SH-SY5Y (cell line): ENCODE measurements at regions not wholly inside any gene's neighbourhood (a gene's known extent, or its start where the extent isn't known, plus 50 kb on each side); places are given as distances from the start of the nearest gene placed in this dataset.

Experiments used
- GATA2 ChIP-seq: IDR thresholded peaks from 2 replicates; pipeline ENCODE4 v1.6.1; 2011; ENCODE audit warnings: mild to moderate bottlenecking, low read depth, low read length
- GATA3 ChIP-seq: IDR thresholded peaks from 2 replicates; pipeline ENCODE4 v1.6.1; 2011; ENCODE audit warnings: low read depth, mild to moderate bottlenecking, low read length, moderate library complexity

- TF ChIP-seq GATA2 (no peak), GATA3 (no peak)
These were observed 84.4 kb downstream of the ADRB2 start for GRCh38 chr5:148910686-148911361.

- no peak for TF ChIP-seq GATA3
- no peak for TF ChIP-seq GATA2
These were observed 85.0 kb downstream of the ADRB2 start for GRCh38 chr5:148911386-148911785.

- TF ChIP-seq GATA3 (no peak), GATA2 (no peak)
These were observed 85.7 kb downstream of the ADRB2 start for GRCh38 chr5:148912146-148912545.

GRCh38 chr5:148912714-148913398 lies 86.4 kb downstream of the ADRB2 start:
- no peak for TF ChIP-seq GATA2
- TF ChIP-seq GATA3: no peak

GRCh38 chr5:148913493-148913892 lies 87.1 kb downstream of the ADRB2 start:
- TF ChIP-seq GATA3 (no peak), GATA2 (no peak)

GRCh38 chr5:148913985-148914431 lies 87.6 kb downstream of the ADRB2 start:
- no peak for TF ChIP-seq GATA2
- TF ChIP-seq GATA3: no peak

- TF ChIP-seq GATA3 (no peak), GATA2 (no peak)
These were observed 88.9 kb downstream of the ADRB2 start for GRCh38 chr5:148915224-148915817.

GRCh38 chr5:148920646-148921288 lies 94.4 kb downstream of the ADRB2 start:
- TF ChIP-seq GATA2 (no peak), GATA3 (no peak)

GRCh38 chr5:148921350-148921749 lies 94.9 kb downstream of the ADRB2 start:
- TF ChIP-seq GATA3: no peak
- no peak for TF ChIP-seq GATA2

GRCh38 chr5:148922606-148923005 lies 96.2 kb downstream of the ADRB2 start:
- TF ChIP-seq GATA2 (no peak), GATA3 (no peak)

- TF ChIP-seq GATA2 (no peak), GATA3 (no peak)
These were observed 96.6 kb downstream of the ADRB2 start for GRCh38 chr5:148923023-148923422.

GRCh38 chr5:148924817-148925216 lies 98.4 kb downstream of the ADRB2 start:
- TF ChIP-seq GATA2 (no peak), GATA3 (no peak)

GRCh38 chr5:148926207-148926606 lies 99.8 kb downstream of the ADRB2 start:
- no peak for TF ChIP-seq GATA2
- TF ChIP-seq GATA3: no peak

GRCh38 chr5:148927307-148927946 lies 101.0 kb downstream of the ADRB2 start:
- no peak for TF ChIP-seq GATA2
- no peak for TF ChIP-seq GATA3

- TF ChIP-seq GATA2 (no peak), GATA3 (no peak)
These were observed 101.7 kb downstream of the ADRB2 start for GRCh38 chr5:148928141-148928540.
